A673 (cell line): ENCODE measurements at regions not wholly inside any gene's neighbourhood (a gene's known extent, or its start where the extent isn't known, plus 50 kb on each side); places are given as distances from the start of the nearest gene placed in this dataset.

Source experiments
- BruUV-seq: library from RNA; stranded (reverse); fragments of 400-500 nt; replicated peaks from 2 replicates; lab custom pipeline; 2021; lab: Mats Ljungman, UMichigan
- CTCF ChIA-PET: fragments of 300-600 bp; sonication (Branson Sonifier 250); formaldehyde crosslinking; loops from one replicate; lab custom pipeline; 2022; ENCODE audit warnings: antibody characterized with exemption; lab: Charles Lee
- POLR2A ChIA-PET: fragments of 300-600 bp; sonication (Branson Sonifier 250); formaldehyde crosslinking; loops from one replicate; lab custom pipeline; 2022; ENCODE audit warnings: antibody characterized with exemption; ENCODE audit not compliant: low non-redundant PET; lab: Charles Lee
- DNase-seq: peaks from one replicate; pipeline ENCODE4 v3.0.0-alpha.2; 2015; ENCODE audit warnings: low spot score
- H3K27ac ChIP-seq: fragments of 200-600 bp; sonication (generic); 2 replicates; pipeline ENCODE4 v1.5.1; 2016; ENCODE audit warnings: mixed run types, low read depth, mild to moderate bottlenecking, mixed read lengths, antibody characterized with exemption, low read length; ENCODE audit not compliant: poor library complexity, severe bottlenecking
- H3K27me3 ChIP-seq: fragments of 200-600 bp; sonication (generic); replicated peaks from 2 replicates; pipeline ENCODE4 v1.6.1; 2017; ENCODE audit warnings: mixed run types, low read depth, mild to moderate bottlenecking, mixed read lengths, antibody characterized with exemption, low read length; ENCODE audit not compliant: insufficient read depth, poor library complexity
- H3K36me3 ChIP-seq: fragments of 200-600 bp; sonication (generic); 2 replicates; pipeline ENCODE4 v1.6.1; 2016; ENCODE audit warnings: mixed run types, mild to moderate bottlenecking, mixed read lengths, antibody characterized with exemption, low read length; ENCODE audit not compliant: insufficient read depth, poor library complexity, severe bottlenecking
- H3K4me1 ChIP-seq: fragments of 200-600 bp; sonication (generic); 2 replicates; pipeline ENCODE4 v1.6.1; 2017; ENCODE audit warnings: mixed run types, mild to moderate bottlenecking, mixed read lengths, antibody characterized with exemption, low read length; ENCODE audit not compliant: insufficient read depth, poor library complexity, severe bottlenecking
- H3K4me3 ChIP-seq: fragments of 200-600 bp; sonication (generic); 2 replicates; pipeline ENCODE4 v1.5.1; 2016; ENCODE audit warnings: low read depth, mixed run types, mild to moderate bottlenecking, mixed read lengths, low read length; ENCODE audit not compliant: poor library complexity, severe bottlenecking
- H3K9me3 ChIP-seq: fragments of 200-600 bp; sonication (generic); 2 replicates; pipeline ENCODE4 v1.6.1; 2016; ENCODE audit warnings: mixed run types, low read depth, mild to moderate bottlenecking, mixed read lengths, antibody characterized with exemption, low read length; ENCODE audit not compliant: poor library complexity, severe bottlenecking
- CTCF ChIP-seq: fragments of 300-800, 200-600 bp; sonication (generic); conservative IDR thresholded peaks from 2 replicates; pipeline ENCODE4 v1.5.1; 2017; ENCODE audit warnings: low read depth, mild to moderate bottlenecking, antibody characterized with exemption, low read length, moderate library complexity, mixed read lengths
- EZH2 ChIP-seq: fragments of 200-600 bp; sonication (generic); IDR thresholded peaks from 2 replicates; pipeline ENCODE4 v1.6.1; 2017; ENCODE audit warnings: borderline replicate concordance, low read depth, mild to moderate bottlenecking, mixed read lengths, antibody characterized with exemption, low read length; ENCODE audit not compliant: poor library complexity, severe bottlenecking
- intact Hi-C: fragments of 100-400 bp; cut with micrococcal nuclease; formaldehyde crosslinking; loops from one replicate; pipeline ENCODE4 v1.10.0; 2022; ENCODE audit not compliant: unreplicated experiment

- Histone ChIP-seq H3K4me1 (no peaks in the 10 kb centered on the region), H3K4me3 (no peak overlapping the region), H3K9me3 (no peaks in the 10 kb centered on the region), H3K36me3 (no peaks in the 10 kb centered on the region), H3K27me3 (no peaks in the 10 kb centered on the region), H3K27ac (no peak overlapping the region)
- intact Hi-C loops: no loop called here
- CTCF ChIA-PET: no interaction called here
- BruUV-seq: no TSS peak
- no peak for TF ChIP-seq EZH2
- no peak for TF ChIP-seq CTCF
- POLR2A ChIA-PET: no interaction called here
- DNase-seq: no peak
These were observed 914.2 kb downstream of the FAM181B start for GRCh38 chr11:81819462-81819861.

DNA sequence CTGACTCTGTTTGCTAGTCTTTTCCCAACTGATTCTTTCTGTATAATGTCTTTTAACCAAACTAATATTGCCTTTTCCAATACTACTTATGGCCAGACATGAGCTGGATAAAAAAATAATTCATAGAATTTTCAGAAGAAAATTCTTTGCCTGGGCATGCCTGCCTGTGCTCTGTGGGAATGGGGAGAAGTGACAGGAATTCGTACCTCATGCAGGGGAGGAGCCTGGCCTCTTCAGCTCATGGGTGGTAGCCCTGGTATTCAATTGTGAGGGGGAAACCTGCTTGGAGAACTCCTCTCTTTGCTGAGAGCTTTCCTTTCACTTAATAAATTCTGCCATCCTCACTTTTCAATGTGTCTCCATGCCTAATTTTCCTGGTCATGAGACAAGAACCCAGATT is 928.8 kb downstream of the FAM181B start:
- H3K4me3 ChIP-seq: no peak overlapping the region

DNA sequence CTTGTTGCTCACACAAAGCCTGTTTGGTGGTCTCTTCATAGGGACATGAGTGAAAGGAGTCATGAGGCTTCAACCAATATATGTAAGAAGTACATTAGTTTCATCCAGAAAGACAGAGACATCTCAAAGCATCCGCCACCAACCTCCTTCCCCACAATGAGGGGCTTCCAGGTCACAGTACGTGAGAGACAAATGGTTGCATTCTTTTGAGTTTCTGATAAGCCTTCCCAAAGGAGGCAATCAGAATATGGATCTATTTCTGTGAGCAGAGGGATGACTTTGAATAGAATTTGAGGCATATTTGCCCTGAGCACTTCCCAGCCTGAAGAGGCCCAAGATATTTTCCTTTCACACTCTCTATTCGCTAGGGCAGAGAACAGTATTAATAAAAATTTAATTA is 931.1 kb downstream of the FAM181B start:
- TF ChIP-seq CTCF (no peak), EZH2 (no peak)
- POLR2A ChIA-PET: no interaction called here
- no peak overlapping the region for H3K27ac ChIP-seq

More for the DNA sequence above, 928.8 kb downstream of the FAM181B start:
- Histone ChIP-seq H3K27ac (no peak overlapping the region), H3K36me3 (no peaks in the 10 kb centered on the region), H3K27me3 (no peaks in the 10 kb centered on the region), H3K9me3 (no peaks in the 10 kb centered on the region), H3K4me1 (no peaks in the 10 kb centered on the region)
- intact Hi-C loops: no loop called here
- ChIA-PET POLR2A (no interaction called here), CTCF (no interaction called here)
- no TSS peak for BruUV-seq
- TF ChIP-seq CTCF (no peak), EZH2 (no peak)
- no peak for DNase-seq

DNA sequence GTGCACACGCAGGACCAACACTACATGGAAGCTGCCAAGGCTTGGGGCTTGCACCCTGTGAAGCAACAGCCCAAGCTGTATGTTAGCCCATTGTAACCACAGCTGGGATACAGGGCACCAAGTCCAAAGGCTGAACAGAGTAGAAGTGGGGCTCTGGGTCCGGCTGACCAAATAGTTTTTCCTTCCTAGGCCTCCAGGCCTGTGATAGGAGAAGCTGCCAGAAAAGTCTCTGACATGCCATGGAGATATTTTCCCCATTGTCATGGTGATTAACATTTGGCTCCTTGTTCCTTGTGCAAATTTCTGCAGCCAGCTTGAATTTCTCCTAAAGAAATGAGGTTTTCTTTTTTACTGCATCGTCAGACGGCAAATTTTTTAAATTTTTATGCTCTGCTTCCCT is 941.2 kb downstream of the FAM181B start:
- no peaks in the 10 kb centered on the region for H3K27me3 ChIP-seq
- no peaks in the 10 kb centered on the region for H3K36me3 ChIP-seq
- no peaks in the 10 kb centered on the region for H3K4me1 ChIP-seq
- no peak overlapping the region for H3K4me3 ChIP-seq
- TF ChIP-seq CTCF: no peak
- no peak for TF ChIP-seq EZH2
- POLR2A ChIA-PET: no interaction called here
- no peak overlapping the region for H3K27ac ChIP-seq
- DNase-seq: no peak
- CTCF ChIA-PET: no interaction called here
- no peaks in the 10 kb centered on the region for H3K9me3 ChIP-seq
- BruUV-seq: no TSS peak
- intact Hi-C loops: no loop called here

More for the DNA sequence above, 931.1 kb downstream of the FAM181B start:
- H3K4me1 ChIP-seq: no peaks in the 10 kb centered on the region
- H3K36me3 ChIP-seq: no peaks in the 10 kb centered on the region
- CTCF ChIA-PET: no interaction called here
- no peak for DNase-seq
- H3K4me3 ChIP-seq: no peak overlapping the region
- H3K27me3 ChIP-seq: no peaks in the 10 kb centered on the region
- intact Hi-C loops: no loop called here
- BruUV-seq: no TSS peak
- no peaks in the 10 kb centered on the region for H3K9me3 ChIP-seq
